Endothelial cell of umbilical vein (primary cell): ENCODE measurements at regions not wholly inside any gene's neighbourhood (a gene's known extent, or its start where the extent isn't known, plus 50 kb on each side); places are given as distances from the start of the nearest gene placed in this dataset.

Experiments
- EZH2 ChIP-seq: IDR thresholded peaks from 2 replicates; pipeline ENCODE4 v1.6.1; 2012; ENCODE audit warnings: borderline replicate concordance, low read depth, mild to moderate bottlenecking, moderate library complexity, low read length, inconsistent platforms; ENCODE audit not compliant: severe bottlenecking
- FOS ChIP-seq: IDR thresholded peaks from 2 replicates; pipeline ENCODE4 v1.6.1; 2011; ENCODE audit warnings: mild to moderate bottlenecking, low read length, moderate library complexity, borderline replicate concordance; ENCODE audit not compliant: insufficient read depth
- GATA2 ChIP-seq: IDR thresholded peaks from 2 replicates; pipeline ENCODE4 v1.7.0; 2011; ENCODE audit warnings: low read depth, mild to moderate bottlenecking, moderate library complexity, mixed read lengths, low read length; ENCODE audit not compliant: insufficient read length, insufficient read depth
- JUN ChIP-seq: IDR thresholded peaks from 2 replicates; pipeline ENCODE4 v1.6.1; 2011; ENCODE audit warnings: borderline replicate concordance, low read depth; ENCODE audit not compliant: insufficient read length, insufficient read depth
- MAX ChIP-seq: IDR thresholded peaks from 2 replicates; pipeline ENCODE4 v1.6.1; 2011; ENCODE audit not compliant: insufficient read depth, insufficient read length
- MYC ChIP-seq: IDR thresholded peaks from one replicate; pipeline ENCODE4 v1.6.1; 2011; ENCODE audit warnings: mild to moderate bottlenecking, low read depth, low read length
- POLR2A ChIP-seq: IDR thresholded peaks from 2 replicates; pipeline ENCODE4 v1.6.1; 2012; ENCODE audit warnings: low read depth, mild to moderate bottlenecking, control low read depth, low read length
- POLR2AphosphoS5 ChIP-seq: IDR thresholded peaks from 2 replicates; pipeline ENCODE4 v1.6.1; 2012; ENCODE audit warnings: low read depth, mild to moderate bottlenecking, control low read depth, low read length, moderate library complexity; ENCODE audit not compliant: insufficient read depth
- TF ChIP-seq, protein P1 (sequence below), 2 donors: IDR thresholded peaks; 1 replicate in 1 of 2; 2 replicates in 1 of 2; pipeline ENCODE4 v1.5.1; 2011; ENCODE audit warnings: low read length in 2 of 2, mild to moderate bottlenecking in 2 of 2, moderate library complexity in 2 of 2, control low read depth in 1 of 2, inconsistent platforms in 1 of 2, low read depth in 1 of 2; ENCODE audit not compliant: insufficient read depth in 1 of 2; ENCODE audit errors: extremely low read depth in 1 of 2

DNA sequence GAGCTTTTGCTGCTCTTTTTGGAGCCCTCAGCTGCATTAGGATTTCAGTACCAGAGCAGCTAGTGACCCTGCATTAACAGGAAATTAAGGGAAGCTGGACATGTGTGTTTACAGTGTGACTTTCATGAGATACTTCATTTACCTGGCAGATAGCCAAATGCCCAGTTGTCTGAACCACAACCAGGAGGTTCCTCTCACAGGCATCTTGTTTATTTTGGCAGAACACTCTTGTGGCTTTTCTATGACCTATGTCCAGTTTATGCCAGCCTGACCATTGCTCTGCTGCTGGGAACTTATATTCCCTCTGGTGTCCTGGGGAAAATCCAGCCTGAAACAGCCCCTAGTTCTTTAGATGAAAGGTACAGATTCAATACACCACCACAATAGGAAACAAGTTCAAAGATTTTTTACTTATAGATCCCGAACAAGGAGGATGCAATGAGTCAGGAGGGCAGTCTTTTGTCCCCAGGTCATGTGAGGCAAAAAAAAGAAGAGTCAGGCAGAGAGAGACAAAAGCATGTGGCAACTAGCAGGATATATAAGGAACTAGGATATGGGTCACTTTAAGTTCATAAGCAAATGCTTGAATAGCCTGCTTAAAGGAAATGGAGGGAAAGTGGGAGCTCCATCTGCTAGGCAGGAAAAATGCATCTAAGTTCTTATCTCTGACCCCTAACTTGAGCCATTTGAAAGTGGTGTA, 379.3 kb downstream of the INSC start:
- TF ChIP-seq, protein P1, sequence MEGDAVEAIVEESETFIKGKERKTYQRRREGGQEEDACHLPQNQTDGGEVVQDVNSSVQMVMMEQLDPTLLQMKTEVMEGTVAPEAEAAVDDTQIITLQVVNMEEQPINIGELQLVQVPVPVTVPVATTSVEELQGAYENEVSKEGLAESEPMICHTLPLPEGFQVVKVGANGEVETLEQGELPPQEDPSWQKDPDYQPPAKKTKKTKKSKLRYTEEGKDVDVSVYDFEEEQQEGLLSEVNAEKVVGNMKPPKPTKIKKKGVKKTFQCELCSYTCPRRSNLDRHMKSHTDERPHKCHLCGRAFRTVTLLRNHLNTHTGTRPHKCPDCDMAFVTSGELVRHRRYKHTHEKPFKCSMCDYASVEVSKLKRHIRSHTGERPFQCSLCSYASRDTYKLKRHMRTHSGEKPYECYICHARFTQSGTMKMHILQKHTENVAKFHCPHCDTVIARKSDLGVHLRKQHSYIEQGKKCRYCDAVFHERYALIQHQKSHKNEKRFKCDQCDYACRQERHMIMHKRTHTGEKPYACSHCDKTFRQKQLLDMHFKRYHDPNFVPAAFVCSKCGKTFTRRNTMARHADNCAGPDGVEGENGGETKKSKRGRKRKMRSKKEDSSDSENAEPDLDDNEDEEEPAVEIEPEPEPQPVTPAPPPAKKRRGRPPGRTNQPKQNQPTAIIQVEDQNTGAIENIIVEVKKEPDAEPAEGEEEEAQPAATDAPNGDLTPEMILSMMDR (IDR thresholded peaks at IDR 0.05; ENCODE audit: extremely low read depth in 1 of 2, insufficient read depth in 1 of 2, low read depth in 1 of 2, low read length in 2 of 2) = no peak
- TF ChIP-seq POLR2AphosphoS5 (no peak), MAX (no peak), POLR2A (no peak), EZH2 (no peak), JUN (no peak), GATA2 (no peak), MYC (no peak), FOS (no peak)
